Smooth muscle cell (in vitro differentiated cells): ENCODE measurements at regions not wholly inside any gene's neighbourhood (a gene's known extent, or its start where the extent isn't known, plus 50 kb on each side); places are given as distances from the start of the nearest gene placed in this dataset.
A peak's percentile ranks its signal among the peaks of the same experiment; 100 is the strongest.

Source experiments
- DNase-seq: peaks from one replicate; lab custom pipeline; 2025; ENCODE audit not compliant: unreplicated experiment; lab: John Stamatoyannopoulos, UW
- H2AFZ ChIP-seq: fragments of 200-600 bp; sonication (generic); 2 replicates; pipeline ENCODE4 v1.6.0; 2016; ENCODE audit warnings: antibody characterized with exemption, low read depth, mild to moderate bottlenecking
- H3F3A ChIP-seq: fragments of 200-600 bp; sonication (generic); 2 replicates; pipeline ENCODE4 v1.6.0; 2017; ENCODE audit warnings: antibody characterized with exemption, low read depth
- H3K27ac ChIP-seq: fragments of 200-600 bp; sonication (generic); 2 replicates; pipeline ENCODE4 v1.5.1; 2016; ENCODE audit warnings: low read depth, mild to moderate bottlenecking
- H3K27me3 ChIP-seq: fragments of 200-600 bp; sonication (generic); 2 replicates; pipeline ENCODE4 v1.6.1; 2016; ENCODE audit warnings: low read depth, mild to moderate bottlenecking
- H3K36me3 ChIP-seq: fragments of 200-600 bp; sonication (generic); 2 replicates; pipeline ENCODE4 v1.5.1; 2016; ENCODE audit warnings: low read depth
- H3K4me1 ChIP-seq: fragments of 200-600 bp; sonication (generic); 2 replicates; pipeline ENCODE4 v1.5.1; 2016; ENCODE audit warnings: low read depth
- H3K4me2 ChIP-seq: fragments of 200-600 bp; sonication (generic); 2 replicates; pipeline ENCODE4 v1.6.0; 2016; ENCODE audit warnings: mild to moderate bottlenecking
- H3K4me3 ChIP-seq: fragments of 200-600 bp; sonication (generic); 2 replicates; pipeline ENCODE4 v1.5.1; 2016; ENCODE audit warnings: mild to moderate bottlenecking
- H3K79me2 ChIP-seq: fragments of 200-600 bp; sonication (generic); 2 replicates; pipeline ENCODE4 v1.6.0; 2016; ENCODE audit warnings: low read depth, mild to moderate bottlenecking
- H3K9ac ChIP-seq: fragments of 200-600 bp; sonication (generic); 2 replicates; pipeline ENCODE4 v1.6.0; 2016; ENCODE audit warnings: low read depth
- H3K9me3 ChIP-seq: fragments of 200-600 bp; sonication (generic); replicated peaks from 2 replicates; pipeline ENCODE4 v1.5.1; 2016; ENCODE audit warnings: low read depth
- H4K20me1 ChIP-seq: fragments of 200-600 bp; sonication (generic); 2 replicates; pipeline ENCODE4 v1.6.0; 2016; ENCODE audit warnings: low read depth
- WGBS: methylation state at CpG from one replicate; pipeline ENCODE4 v1.1.7; 2016; ENCODE audit warnings: low lambda C conversion rate; 5-methylcytosine and 5-hydroxymethylcytosine counted together
- TF ChIP-seq, protein P1 (sequence below): fragments of 200-600 bp; sonication (generic); IDR thresholded peaks from 2 replicates; pipeline ENCODE4 v1.5.1; 2017; ENCODE audit warnings: borderline replicate concordance, mild to moderate bottlenecking, antibody characterized with exemption; ENCODE audit not compliant: insufficient read depth, poor library complexity, severe bottlenecking

DNA sequence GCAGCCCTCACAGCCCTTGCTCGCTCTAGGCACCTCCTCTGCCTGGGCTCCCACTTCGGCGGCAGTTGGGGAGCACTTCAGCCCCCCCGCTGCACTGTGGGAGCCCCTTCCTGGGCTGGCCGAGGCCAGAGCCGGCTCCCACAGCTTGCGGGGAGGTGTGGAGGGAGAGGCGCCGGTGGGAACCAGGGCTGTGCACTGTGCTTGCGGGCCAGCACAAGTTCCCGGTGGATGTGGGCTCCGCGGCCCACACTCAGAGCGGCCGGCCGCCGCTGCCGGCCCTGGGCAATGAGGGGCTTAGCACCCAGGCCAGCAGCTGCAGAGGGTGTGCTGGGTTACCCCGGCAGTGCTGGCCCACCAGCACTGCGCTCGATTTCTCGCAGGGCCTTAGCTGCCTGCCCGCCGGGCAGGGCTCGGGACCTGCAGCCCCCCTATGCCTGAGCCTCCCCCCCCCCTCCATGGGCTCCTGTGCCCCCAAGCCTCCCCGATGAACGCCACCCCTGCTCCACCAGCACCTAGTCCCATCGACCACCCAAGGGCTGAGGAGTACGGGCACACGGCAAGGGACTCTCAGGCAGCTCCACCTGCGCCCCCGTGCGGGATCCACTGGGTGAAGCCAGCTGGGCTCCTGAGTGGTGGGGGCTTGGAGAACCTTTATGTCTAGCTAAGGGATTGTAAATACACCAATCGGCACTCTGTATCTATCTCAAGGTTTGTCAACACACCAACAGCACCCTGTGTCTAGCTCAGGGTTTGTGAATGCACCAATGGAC, 224.8 kb downstream of the ZNF608 start:
- Histone ChIP-seq H3K4me2 (no peak overlapping the region), H3F3A (peaks cover 6% of the 10 kb centered on the region), H2AFZ (no peak overlapping the region), H3K4me3 (no peak overlapping the region), H3K36me3 (no peaks in the 10 kb centered on the region), H3K79me2 (no peaks in the 10 kb centered on the region), H3K4me1 (peaks cover 4% of the 10 kb centered on the region), H3K27me3 (no peaks in the 10 kb centered on the region), H4K20me1 (no peaks in the 10 kb centered on the region), H3K9me3 (no peaks in the 10 kb centered on the region), H3K27ac (no peak overlapping the region), H3K9ac (no peak overlapping the region)
- TF ChIP-seq, protein P1, sequence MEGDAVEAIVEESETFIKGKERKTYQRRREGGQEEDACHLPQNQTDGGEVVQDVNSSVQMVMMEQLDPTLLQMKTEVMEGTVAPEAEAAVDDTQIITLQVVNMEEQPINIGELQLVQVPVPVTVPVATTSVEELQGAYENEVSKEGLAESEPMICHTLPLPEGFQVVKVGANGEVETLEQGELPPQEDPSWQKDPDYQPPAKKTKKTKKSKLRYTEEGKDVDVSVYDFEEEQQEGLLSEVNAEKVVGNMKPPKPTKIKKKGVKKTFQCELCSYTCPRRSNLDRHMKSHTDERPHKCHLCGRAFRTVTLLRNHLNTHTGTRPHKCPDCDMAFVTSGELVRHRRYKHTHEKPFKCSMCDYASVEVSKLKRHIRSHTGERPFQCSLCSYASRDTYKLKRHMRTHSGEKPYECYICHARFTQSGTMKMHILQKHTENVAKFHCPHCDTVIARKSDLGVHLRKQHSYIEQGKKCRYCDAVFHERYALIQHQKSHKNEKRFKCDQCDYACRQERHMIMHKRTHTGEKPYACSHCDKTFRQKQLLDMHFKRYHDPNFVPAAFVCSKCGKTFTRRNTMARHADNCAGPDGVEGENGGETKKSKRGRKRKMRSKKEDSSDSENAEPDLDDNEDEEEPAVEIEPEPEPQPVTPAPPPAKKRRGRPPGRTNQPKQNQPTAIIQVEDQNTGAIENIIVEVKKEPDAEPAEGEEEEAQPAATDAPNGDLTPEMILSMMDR, result no peak
- 96% methylated on average over 29 of the region's 34 CpGs for WGBS
- no peak for DNase-seq

DNA sequence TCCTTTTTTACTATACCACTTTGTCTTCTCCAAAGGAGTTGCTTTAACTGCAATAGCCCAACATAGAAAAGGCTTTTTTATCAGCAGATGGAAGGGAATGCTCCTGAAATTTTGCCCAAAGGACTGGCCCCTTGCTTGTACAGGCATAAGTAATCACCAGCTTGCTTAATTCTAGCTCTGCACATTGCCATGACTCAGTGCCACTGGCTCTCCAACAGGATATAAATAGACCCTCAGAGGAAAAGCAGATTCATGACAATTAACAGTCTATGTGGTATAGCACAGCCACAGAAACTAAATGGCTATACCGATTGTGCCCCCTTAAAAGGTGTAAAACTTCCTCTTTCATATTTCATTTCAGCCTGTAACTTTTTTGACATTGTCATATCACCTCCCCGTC, 227.0 kb downstream of the ZNF608 start:
- WGBS, result 43% methylated on average over 2 of the region's 2 CpGs
- Histone ChIP-seq H3K4me2 (peak overlapping the region; percentile 63), H3K27me3 (no peaks in the 10 kb centered on the region), H3K27ac (peak overlapping the region; percentile 64), H3K4me1 (peaks cover 12% of the 10 kb centered on the region), H3K36me3 (no peaks in the 10 kb centered on the region), H4K20me1 (no peaks in the 10 kb centered on the region), H3F3A (peaks cover 6% of the 10 kb centered on the region), H3K9ac (peak overlapping the region; percentile 46), H3K4me3 (no peak overlapping the region), H3K9me3 (no peaks in the 10 kb centered on the region), H2AFZ (no peak overlapping the region), H3K79me2 (no peaks in the 10 kb centered on the region)
- TF ChIP-seq, protein P1, result no peak
- DNase-seq, result no peak

DNA sequence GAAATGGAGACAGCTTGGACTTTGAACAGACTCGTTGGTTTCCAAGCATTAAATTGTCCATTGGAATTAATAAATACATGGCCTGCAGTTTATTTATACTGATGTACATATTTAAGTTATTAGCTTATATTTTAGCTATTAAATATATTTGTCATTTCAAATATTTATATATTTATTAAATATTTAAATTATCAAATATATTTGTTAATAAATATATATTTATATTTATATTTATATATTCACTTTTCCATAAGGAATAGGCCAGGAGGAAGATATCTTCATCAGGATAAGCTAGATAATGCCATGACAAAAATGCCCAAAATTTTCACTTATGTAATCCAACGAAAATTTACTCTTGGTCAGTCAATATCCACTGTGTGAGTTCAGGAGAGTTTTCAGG, 229.9 kb downstream of the ZNF608 start:
- Histone ChIP-seq H3K36me3 (no peaks in the 10 kb centered on the region), H4K20me1 (no peaks in the 10 kb centered on the region), H2AFZ (no peak overlapping the region), H3K4me3 (no peak overlapping the region), H3K4me1 (peaks cover 12% of the 10 kb centered on the region), H3K79me2 (no peaks in the 10 kb centered on the region), H3K27me3 (no peaks in the 10 kb centered on the region), H3F3A (peaks cover 6% of the 10 kb centered on the region), H3K9ac (no peak overlapping the region), H3K9me3 (no peaks in the 10 kb centered on the region), H3K27ac (no peak overlapping the region), H3K4me2 (no peak overlapping the region)
- WGBS, result 93% methylated on average over 2 of the region's 2 CpGs
- TF ChIP-seq, protein P1, result no peak
- no peak for DNase-seq
